Mucosa of descending colon (tissue), 3 donors: ENCODE measurements at regions not wholly inside any gene's neighbourhood (a gene's known extent, or its start where the extent isn't known, plus 50 kb on each side); places are given as distances from the start of the nearest gene placed in this dataset.
A peak's percentile ranks its signal among the peaks of the same experiment; 100 is the strongest.

Experiments used
- ATAC-seq: fragments of 200-7000 bp; cut with Tn5 transposase; one replicate; pipeline ENCODE4 v1.9.1; 2020; ENCODE audit warnings: mild to moderate bottlenecking, moderate library complexity
- DNase-seq, 3 donors: peaks; one replicate each; pipeline ENCODE4 v3.0.0-alpha.2; 2020
- H3K36me3 ChIP-seq: fragments of 200-600 bp; one replicate; pipeline ENCODE4 v1.8.0; 2021; ENCODE audit warnings: low read depth, mild to moderate bottlenecking
- H3K4me1 ChIP-seq: fragments of 200-600 bp; one replicate; pipeline ENCODE4 v1.8.0; 2021; ENCODE audit warnings: low read depth, mild to moderate bottlenecking
- H3K4me3 ChIP-seq: fragments of 200-600 bp; one replicate; pipeline ENCODE4 v1.8.0; 2021; ENCODE audit warnings: mild to moderate bottlenecking
- H3K9me3 ChIP-seq: fragments of 200-600 bp; one replicate; pipeline ENCODE4 v1.8.0; 2021; ENCODE audit warnings: mild to moderate bottlenecking
- CTCF ChIP-seq: fragments of 200-600 bp; IDR thresholded peaks from one replicate; pipeline ENCODE4 v1.8.0; 2022; ENCODE audit warnings: antibody characterized with exemption, mild to moderate bottlenecking
- intact Hi-C, 2 donors: fragments of 100-400 bp; cut with DNase I in 1 of 2; cut with micrococcal nuclease in 1 of 2; formaldehyde crosslinking; loops; one replicate each; pipeline versions ENCODE4 v1.11.0 to v1.11.1; 2022; cut with DNase I, micrococcal nuclease
- donor health status: DM: no; HTN: no; CAD: no; lungs with moderate emphysema.
- donor health status: DM: no; HTN: no; CAD: no.
- donor health status: DM: no; HTN: yes; CAD: no.

GRCh38 chr4:38378478-38378877 is 285.5 kb upstream of the KLF3 start:
- Histone ChIP-seq H3K36me3 (no peaks in the 10 kb centered on the region), H3K9me3 (no peaks in the 10 kb centered on the region), H3K4me1 (no peaks in the 10 kb centered on the region), H3K4me3 (no peak overlapping the region)
- TF ChIP-seq CTCF, result no peak
- ATAC-seq (no peak), DNase-seq (no peak)
- intact Hi-C loops, result no loop called here

GRCh38 chr4:38381788-38382187 is 282.2 kb upstream of the KLF3 start:
- ATAC-seq, result no peak
- no peak for DNase-seq
- intact Hi-C loops, result no loop called here
- peaks cover 10% of the 10 kb centered on the region for H3K4me1 ChIP-seq
- no peaks in the 10 kb centered on the region for H3K36me3 ChIP-seq
- TF ChIP-seq CTCF, result no peak
- H3K9me3 ChIP-seq, result no peaks in the 10 kb centered on the region
- no peak overlapping the region for H3K4me3 ChIP-seq

- Histone ChIP-seq H3K9me3 (no peaks in the 10 kb centered on the region), H3K4me3 (no peak overlapping the region), H3K4me1 (peaks cover 15% of the 10 kb centered on the region), H3K36me3 (no peaks in the 10 kb centered on the region)
- DNase-seq, result no peak
- intact Hi-C loops, result no loop called here
- TF ChIP-seq CTCF, result no peak
- no peak for ATAC-seq
Observed at GRCh38 chr4:38382520-38382919, 281.5 kb upstream of the KLF3 start.

GRCh38 chr4:38383646-38384121 is 280.3 kb upstream of the KLF3 start:
- ATAC-seq, result no peak
- no peaks in the 10 kb centered on the region for H3K36me3 ChIP-seq
- no peaks in the 10 kb centered on the region for H3K9me3 ChIP-seq
- H3K4me1 ChIP-seq, result peaks cover 15% of the 10 kb centered on the region
- no peak for TF ChIP-seq CTCF
- intact Hi-C loops, result no loop called here
- H3K4me3 ChIP-seq, result no peak overlapping the region
- no peak for DNase-seq

- DNase-seq (peak in 2 of 3 donors; percentile 34 to 54), ATAC-seq (peak; percentile 72)
- TF ChIP-seq CTCF, result no peak
- H3K36me3 ChIP-seq, result no peaks in the 10 kb centered on the region
- H3K4me1 ChIP-seq, result peaks cover 15% of the 10 kb centered on the region
- intact Hi-C loops, result no loop called here
- H3K9me3 ChIP-seq, result no peaks in the 10 kb centered on the region
- no peak overlapping the region for H3K4me3 ChIP-seq
Observed at GRCh38 chr4:38385093-38386004, 278.6 kb upstream of the KLF3 start.
